C4-2B (cell line): ENCODE measurements at regions not wholly inside any gene's neighbourhood (a gene's known extent, or its start where the extent isn't known, plus 50 kb on each side); places are given as distances from the start of the nearest gene placed in this dataset.

ENCODE experiments used
- H3K27ac ChIP-seq: fragments of 450-650 bp; 2 replicates; pipeline ENCODE4 v1.5.1; 2017
- ZFX ChIP-seq: fragments of 450-650 bp; IDR thresholded peaks from 2 replicates; pipeline ENCODE4 v1.6.1; 2017
- TF ChIP-seq, protein P1 (sequence below): fragments of 450-650 bp; conservative IDR thresholded peaks from 2 replicates; pipeline ENCODE4 v1.5.1; 2017; ENCODE audit warnings: mild to moderate bottlenecking

DNA sequence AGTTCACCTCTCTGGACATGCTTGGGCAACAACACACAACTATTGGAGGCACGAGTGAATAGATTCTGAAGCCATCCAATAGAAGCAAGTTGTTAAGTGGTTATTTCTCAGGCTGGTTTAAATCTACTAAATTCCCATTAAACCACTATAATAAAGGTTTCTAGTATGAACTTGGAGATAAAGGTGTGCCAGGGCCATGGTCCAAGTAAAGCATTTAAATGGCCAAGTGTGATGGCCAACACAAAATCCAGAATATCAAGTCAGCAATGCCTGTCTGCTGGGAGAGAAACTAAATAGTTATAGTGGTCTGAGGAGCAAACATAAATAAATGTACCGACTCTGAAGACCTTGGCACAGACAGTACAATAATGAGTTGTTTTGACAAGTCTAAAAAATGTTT, 294.3 kb upstream of the STXBP5 start:
- H3K27ac ChIP-seq = no peak overlapping the region
- TF ChIP-seq ZFX = no peak
- TF ChIP-seq, protein P1, sequence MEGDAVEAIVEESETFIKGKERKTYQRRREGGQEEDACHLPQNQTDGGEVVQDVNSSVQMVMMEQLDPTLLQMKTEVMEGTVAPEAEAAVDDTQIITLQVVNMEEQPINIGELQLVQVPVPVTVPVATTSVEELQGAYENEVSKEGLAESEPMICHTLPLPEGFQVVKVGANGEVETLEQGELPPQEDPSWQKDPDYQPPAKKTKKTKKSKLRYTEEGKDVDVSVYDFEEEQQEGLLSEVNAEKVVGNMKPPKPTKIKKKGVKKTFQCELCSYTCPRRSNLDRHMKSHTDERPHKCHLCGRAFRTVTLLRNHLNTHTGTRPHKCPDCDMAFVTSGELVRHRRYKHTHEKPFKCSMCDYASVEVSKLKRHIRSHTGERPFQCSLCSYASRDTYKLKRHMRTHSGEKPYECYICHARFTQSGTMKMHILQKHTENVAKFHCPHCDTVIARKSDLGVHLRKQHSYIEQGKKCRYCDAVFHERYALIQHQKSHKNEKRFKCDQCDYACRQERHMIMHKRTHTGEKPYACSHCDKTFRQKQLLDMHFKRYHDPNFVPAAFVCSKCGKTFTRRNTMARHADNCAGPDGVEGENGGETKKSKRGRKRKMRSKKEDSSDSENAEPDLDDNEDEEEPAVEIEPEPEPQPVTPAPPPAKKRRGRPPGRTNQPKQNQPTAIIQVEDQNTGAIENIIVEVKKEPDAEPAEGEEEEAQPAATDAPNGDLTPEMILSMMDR = no peak

DNA sequence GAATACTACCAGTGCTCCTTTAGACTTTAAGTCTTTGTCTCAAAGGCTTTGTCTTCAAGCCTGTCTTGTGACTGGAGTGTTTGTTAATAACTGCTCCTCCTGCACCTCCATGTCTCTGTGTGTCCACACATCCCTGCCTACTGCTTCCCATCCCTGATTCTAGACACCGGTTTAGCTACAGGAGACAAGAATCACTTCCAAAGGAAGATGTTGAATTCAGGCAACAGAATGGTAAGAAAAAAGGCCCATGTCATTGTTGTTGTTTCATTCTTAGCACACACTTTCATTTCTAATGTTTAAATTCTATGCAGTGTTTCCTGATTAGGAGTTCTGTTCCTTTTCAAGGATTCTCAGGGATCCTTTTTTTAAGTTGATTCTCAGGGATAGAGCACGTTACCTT, 293.6 kb upstream of the STXBP5 start:
- no peak for TF ChIP-seq ZFX
- TF ChIP-seq, protein P1 = no peak
- H3K27ac ChIP-seq = no peak overlapping the region

DNA sequence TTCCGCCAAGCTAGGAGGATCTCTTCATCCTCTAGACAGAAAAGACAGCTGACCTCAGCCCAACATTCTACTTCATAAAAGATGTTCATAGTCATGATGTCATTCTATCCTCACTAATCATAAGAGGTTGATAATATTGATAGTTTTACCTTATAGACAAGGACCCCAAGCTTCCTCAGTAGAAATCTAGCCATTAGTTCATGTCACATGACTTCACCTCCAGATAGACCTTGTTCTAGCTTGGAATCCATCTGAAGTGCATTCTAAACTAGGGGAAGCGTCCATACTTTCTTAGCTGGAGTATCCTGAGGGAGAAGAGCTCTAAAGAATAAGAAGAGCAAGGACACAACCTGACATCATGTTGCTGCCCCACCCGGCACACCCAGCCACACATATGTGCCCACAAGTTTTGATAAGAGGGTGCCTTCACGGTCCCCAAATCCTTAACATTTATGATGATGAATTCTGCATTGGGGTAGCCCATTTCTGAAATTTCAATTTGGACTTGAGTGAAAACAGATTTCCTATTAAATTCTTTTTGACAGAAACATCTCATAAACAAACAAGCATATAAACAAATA, 292.5 kb upstream of the STXBP5 start:
- H3K27ac ChIP-seq = no peak overlapping the region
- TF ChIP-seq, protein P1 = no peak

DNA sequence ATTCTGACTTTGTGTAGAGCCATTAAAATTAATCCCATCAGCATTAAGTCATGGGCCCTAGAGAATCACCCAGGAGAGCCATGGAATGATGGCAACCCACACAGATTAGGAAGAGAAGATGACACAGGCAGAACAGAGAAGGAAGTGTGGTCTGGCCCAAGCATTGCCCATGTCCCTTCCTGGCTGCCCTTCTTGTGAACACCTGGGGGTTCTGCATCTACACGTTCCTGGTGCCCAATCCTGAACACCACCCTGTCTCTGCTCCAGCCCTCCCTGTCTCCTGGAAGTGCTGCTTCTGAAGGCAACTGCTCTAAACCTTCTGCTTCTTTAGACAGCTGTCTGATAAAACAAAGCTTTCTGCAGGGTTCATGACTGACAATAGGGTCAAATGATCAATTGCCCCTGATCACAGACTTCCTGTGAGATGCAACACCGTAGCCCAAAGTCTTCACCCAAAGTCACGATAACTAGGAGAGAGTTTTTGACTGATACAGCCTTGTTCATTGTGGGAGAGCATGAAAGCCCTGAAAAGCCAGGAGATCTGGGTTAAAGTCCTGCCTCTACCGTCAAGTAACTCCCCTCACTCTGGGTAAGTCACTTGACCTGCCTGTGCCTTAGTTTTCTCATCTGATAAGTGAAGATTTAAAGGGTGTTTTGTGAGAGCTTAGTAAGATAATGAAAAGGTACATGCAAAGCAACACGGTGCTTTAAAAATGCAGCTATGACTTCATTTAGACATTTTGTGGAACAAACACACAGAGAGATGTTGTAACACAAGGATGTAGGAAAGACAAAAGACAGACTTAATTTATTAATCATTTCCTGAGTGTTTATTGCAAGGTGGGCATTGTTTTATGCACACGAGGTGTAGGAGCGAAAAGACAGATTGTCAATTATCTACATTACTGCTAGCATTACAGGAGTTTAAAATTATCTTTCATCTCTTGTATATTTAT, 291.2 kb upstream of the STXBP5 start:
- TF ChIP-seq, protein P1 = no peak
- no peak for TF ChIP-seq ZFX
- H3K27ac ChIP-seq = no peak overlapping the region

DNA sequence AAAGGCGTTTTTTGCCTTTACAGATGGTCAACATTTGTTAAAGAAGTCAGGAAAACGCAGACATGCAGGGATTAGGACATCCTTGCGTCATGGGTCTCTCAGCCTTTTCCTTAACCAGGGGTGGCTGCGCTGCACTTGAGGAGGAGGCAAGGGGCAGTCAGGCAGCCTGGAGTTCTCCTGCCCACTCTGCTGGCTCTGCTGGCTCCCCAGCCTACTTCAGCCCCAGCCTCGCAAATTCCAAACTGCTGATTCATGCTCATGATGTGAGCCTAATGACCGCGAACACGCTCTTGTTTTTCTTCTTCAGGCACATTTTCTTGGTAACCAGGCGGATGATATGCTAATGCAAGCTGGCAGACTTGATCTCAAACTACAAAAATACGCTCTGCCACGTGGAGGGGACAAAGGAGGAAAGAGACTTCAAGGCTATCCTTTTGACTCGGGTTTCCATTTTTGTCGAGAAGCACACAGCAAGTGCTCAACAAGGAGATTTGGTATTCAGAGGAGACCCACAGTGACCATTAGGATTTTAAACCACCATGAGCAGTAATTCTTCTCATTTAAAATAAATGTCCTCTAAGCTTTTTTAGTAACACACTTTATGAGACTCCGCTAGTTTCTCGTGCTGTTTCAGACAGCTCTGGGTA, 290.3 kb upstream of the STXBP5 start:
- H3K27ac ChIP-seq = no peak overlapping the region
- TF ChIP-seq, protein P1 = no peak
- no peak for TF ChIP-seq ZFX

DNA sequence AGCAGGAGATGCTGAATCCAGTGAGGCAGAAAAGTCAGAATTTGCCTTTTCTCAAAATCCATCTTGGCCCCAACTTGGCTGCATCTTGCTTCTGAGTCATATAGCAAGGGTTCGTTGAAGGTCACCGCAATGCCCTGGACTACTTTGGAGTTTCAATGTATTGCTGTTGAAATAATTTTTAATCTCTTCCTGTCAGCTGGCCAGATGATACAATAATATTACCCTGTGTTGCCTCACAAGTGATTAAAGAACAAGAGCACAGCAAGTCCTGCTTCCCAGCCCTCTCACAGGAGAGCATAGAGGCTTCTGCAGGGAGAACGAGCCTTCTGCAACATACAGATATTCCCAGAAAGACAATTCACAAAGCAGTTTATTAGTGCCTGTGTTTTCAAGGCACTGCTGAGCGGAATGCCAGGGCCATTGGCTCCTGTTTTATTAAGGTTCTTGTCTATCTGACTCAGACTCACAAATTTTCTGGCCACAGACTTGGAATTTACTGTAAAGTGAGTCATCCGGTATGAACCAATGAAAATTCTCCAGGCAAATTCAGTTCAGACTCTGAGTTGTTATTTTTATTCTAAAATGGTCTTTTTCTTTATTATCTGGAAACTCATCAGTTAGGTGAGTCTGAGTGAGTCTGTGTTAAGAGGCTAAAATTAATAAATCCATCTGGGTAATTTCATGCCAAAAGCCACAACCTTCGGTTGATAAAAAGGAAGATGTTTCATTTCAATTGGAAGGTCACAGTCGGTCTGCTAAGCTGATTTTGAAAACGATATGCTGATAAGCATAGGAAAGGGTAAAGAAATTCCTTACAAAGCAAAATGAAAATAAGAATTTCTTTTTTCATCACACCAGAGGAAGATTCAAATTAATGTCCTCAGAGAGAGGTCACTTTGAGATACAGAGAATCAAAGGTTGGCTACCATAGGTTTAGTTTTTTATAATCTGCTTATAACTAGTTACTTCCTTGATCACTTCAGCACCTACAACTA, 289.4 kb upstream of the STXBP5 start:
- TF ChIP-seq, protein P1 = no peak
- no peak for TF ChIP-seq ZFX

More for the DNA sequence above, 289.4 kb upstream of the STXBP5 start:
- H3K27ac ChIP-seq = no peak overlapping the region
